Endothelial cell (in vitro differentiated cells): ENCODE measurements at regions not wholly inside any gene's neighbourhood (a gene's known extent, or its start where the extent isn't known, plus 50 kb on each side); places are given as distances from the start of the nearest gene placed in this dataset.

Experiments used
- DNase-seq: peaks from one replicate; pipeline ENCODE4 v3.0.0; 2021; ENCODE audit warnings: low spot score
- H3K27ac Mint-ChIP-seq: one replicate; pipeline ENCODE4 v1.8.0; 2021; ENCODE audit warnings: mixed read lengths, inconsistent platforms; ENCODE audit not compliant: unreplicated experiment
- H3K27me3 Mint-ChIP-seq: one replicate; pipeline ENCODE4 v1.8.0; 2021; ENCODE audit warnings: mild to moderate bottlenecking, moderate library complexity, mixed read lengths, inconsistent platforms; ENCODE audit not compliant: unreplicated experiment
- H3K36me3 Mint-ChIP-seq: one replicate; pipeline ENCODE4 v1.8.0; 2021; ENCODE audit warnings: mild to moderate bottlenecking, low read depth, mixed read lengths, inconsistent platforms; ENCODE audit not compliant: unreplicated experiment
- H3K4me1 Mint-ChIP-seq: one replicate; pipeline ENCODE4 v1.8.0; 2021; ENCODE audit warnings: mild to moderate bottlenecking, mixed read lengths, inconsistent platforms; ENCODE audit not compliant: unreplicated experiment
- H3K4me3 Mint-ChIP-seq: one replicate; pipeline ENCODE4 v1.8.0; 2021; ENCODE audit warnings: mild to moderate bottlenecking, mixed read lengths, inconsistent platforms; ENCODE audit not compliant: unreplicated experiment
- H3K9me3 Mint-ChIP-seq: one replicate; pipeline ENCODE4 v1.8.0; 2021; ENCODE audit warnings: mixed read lengths, inconsistent platforms; ENCODE audit not compliant: unreplicated experiment
- TF ChIP-seq, protein P1 (sequence below): fragments of 200-600 bp; sonication (generic); IDR thresholded peaks from one replicate; pipeline ENCODE4 v1.5.0; 2021; ENCODE audit warnings: antibody characterized with exemption; ENCODE audit not compliant: unreplicated experiment

DNA sequence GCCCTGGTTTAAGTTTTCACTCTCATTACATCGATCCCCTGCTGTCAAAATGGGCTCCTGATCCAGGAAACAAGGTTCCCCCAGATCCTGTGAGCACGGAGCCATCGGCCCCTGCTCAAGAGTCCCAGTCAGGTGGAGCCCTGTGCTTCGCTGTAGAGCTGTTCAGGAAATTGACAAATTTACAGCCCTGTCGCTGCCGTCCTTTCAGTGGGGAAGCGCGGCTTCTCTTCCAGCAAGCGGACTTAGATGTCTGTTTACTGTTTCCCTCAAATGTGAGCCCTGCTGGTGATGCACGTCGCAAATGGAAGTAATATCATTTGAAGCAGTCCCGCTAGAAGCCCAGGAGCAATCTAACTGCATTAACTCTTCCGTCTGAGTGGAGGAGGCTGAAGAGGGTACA is 760.9 kb upstream of the WWC1 start:
- TF ChIP-seq, protein P1, sequence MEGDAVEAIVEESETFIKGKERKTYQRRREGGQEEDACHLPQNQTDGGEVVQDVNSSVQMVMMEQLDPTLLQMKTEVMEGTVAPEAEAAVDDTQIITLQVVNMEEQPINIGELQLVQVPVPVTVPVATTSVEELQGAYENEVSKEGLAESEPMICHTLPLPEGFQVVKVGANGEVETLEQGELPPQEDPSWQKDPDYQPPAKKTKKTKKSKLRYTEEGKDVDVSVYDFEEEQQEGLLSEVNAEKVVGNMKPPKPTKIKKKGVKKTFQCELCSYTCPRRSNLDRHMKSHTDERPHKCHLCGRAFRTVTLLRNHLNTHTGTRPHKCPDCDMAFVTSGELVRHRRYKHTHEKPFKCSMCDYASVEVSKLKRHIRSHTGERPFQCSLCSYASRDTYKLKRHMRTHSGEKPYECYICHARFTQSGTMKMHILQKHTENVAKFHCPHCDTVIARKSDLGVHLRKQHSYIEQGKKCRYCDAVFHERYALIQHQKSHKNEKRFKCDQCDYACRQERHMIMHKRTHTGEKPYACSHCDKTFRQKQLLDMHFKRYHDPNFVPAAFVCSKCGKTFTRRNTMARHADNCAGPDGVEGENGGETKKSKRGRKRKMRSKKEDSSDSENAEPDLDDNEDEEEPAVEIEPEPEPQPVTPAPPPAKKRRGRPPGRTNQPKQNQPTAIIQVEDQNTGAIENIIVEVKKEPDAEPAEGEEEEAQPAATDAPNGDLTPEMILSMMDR, result no peak
- no peak for DNase-seq
- H3K27me3 Mint-ChIP-seq, result no peaks in the 10 kb centered on the region
- H3K9me3 Mint-ChIP-seq, result no peaks in the 10 kb centered on the region
- H3K36me3 Mint-ChIP-seq, result no peaks in the 10 kb centered on the region
- no peak overlapping the region for H3K27ac Mint-ChIP-seq
- H3K4me1 Mint-ChIP-seq, result no peaks in the 10 kb centered on the region
- no peak overlapping the region for H3K4me3 Mint-ChIP-seq

DNA sequence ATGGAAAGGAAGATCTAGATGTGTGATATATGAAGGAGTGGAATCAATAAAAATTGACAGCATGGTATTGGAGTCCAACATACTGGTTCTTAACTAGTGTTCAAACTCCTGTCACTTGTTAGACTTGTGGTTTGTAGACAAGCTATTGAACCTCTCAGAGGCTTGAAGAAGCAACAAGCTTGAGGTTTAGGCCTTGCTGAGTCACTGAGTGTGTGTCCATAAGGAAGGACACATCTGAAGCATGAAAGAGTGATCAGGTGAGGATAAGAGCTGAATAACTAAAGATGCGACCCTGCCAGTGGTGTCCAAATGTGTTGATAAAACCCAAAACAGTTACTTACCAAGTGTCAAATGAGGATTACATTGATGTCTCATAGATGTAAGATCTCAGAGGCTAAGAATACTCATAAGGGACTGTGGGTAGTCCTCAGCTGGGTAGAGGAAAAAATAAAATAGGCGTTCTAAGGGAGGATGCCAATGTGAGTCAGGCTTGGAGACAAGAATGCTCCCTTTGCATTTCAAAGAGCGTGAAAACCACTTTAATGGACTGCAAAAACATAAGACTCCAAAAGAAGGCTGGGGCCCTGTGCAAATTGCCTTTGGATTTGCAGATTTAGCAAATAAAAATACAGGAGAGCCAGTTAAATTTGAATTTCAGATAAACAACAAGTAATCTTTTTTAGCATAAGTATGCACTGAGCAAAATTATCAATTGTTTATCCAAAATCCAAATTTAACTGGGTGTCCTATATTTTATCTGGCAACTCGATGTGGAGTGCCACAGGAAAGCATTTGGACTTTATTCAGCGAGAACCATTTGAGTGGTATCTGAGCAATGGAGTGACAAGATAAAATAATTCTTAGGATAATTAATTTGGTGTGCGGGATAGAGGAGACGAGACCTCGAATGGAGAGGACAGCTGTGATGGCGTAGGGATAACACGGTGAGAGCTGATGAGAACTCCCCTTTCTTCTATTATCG is 757.3 kb upstream of the WWC1 start:
- H3K36me3 Mint-ChIP-seq, result no peaks in the 10 kb centered on the region
- no peaks in the 10 kb centered on the region for H3K27me3 Mint-ChIP-seq
- H3K27ac Mint-ChIP-seq, result no peak overlapping the region
- no peaks in the 10 kb centered on the region for H3K9me3 Mint-ChIP-seq
- no peaks in the 10 kb centered on the region for H3K4me1 Mint-ChIP-seq
- no peak for DNase-seq
- TF ChIP-seq, protein P1, result no peak
- no peak overlapping the region for H3K4me3 Mint-ChIP-seq

DNA sequence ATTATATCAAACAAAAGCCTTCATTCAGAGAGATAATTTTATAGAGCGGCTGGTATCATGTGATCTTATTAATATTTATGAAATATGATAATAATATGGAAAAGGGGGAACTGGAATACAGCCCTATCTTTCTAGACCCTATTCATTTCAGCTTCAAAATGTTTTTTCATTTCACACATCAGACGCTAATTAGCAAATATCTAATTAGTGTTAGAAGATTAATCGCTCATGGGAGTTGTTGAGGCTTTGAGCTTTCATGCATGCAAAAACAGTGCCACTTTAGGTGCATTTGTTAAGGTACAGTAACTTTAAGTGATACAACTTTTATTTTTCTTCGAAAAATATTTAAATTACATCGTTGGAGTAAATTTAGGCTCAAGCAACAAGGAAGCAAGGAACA is 751.7 kb upstream of the WWC1 start:
- Mint-ChIP-seq H3K27me3 (no peaks in the 10 kb centered on the region), H3K9me3 (no peaks in the 10 kb centered on the region), H3K27ac (no peak overlapping the region), H3K36me3 (no peaks in the 10 kb centered on the region), H3K4me3 (no peak overlapping the region), H3K4me1 (no peaks in the 10 kb centered on the region)
- no peak for DNase-seq
- TF ChIP-seq, protein P1, result no peak

DNA sequence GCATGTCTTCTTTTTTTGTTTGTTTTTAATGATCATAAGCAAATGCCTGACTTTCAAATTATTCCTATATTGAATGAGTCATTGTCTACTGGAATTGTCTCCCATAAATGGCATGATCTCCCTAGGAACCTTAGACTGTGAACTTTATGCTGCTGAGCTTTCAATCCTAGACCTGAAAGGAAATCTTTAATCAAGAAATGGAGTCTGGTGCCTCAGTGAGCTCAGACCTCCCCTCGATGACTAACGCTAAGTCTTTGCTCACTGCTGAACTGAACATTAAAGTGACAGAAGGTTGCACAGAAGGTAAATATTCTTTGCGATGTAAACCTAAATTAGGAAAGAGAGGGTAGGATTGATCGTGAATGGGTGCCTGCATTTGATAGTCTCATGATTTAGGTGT is 745.2 kb upstream of the WWC1 start:
- TF ChIP-seq, protein P1, result no peak
- H3K27me3 Mint-ChIP-seq, result no peaks in the 10 kb centered on the region
- DNase-seq, result no peak
- no peaks in the 10 kb centered on the region for H3K36me3 Mint-ChIP-seq
- H3K27ac Mint-ChIP-seq, result no peak overlapping the region
- no peaks in the 10 kb centered on the region for H3K4me1 Mint-ChIP-seq
- no peak overlapping the region for H3K4me3 Mint-ChIP-seq
- no peaks in the 10 kb centered on the region for H3K9me3 Mint-ChIP-seq

DNA sequence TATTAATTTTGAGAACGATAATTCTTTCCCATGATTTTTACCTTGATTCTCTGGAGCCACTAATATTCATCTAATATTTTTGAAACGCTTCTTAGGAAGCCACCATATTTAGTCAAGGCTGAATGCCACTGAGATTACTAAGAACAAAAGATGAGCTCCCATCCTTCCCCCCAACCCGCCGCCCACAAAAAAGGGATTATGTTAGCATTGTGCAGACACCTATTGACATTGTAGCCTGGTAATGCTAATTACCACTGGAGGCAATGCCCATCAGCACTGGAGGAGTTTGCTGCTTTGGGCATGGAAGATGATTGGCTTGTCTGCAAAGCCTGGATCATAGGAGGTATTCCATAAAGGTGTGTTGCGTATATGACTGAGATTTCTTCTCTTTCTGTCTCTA is 739.1 kb upstream of the WWC1 start:
- H3K4me1 Mint-ChIP-seq, result no peaks in the 10 kb centered on the region
- H3K27me3 Mint-ChIP-seq, result no peaks in the 10 kb centered on the region
- no peak overlapping the region for H3K27ac Mint-ChIP-seq
- no peaks in the 10 kb centered on the region for H3K9me3 Mint-ChIP-seq
- no peak for DNase-seq
- H3K36me3 Mint-ChIP-seq, result no peaks in the 10 kb centered on the region
- TF ChIP-seq, protein P1, result no peak
- H3K4me3 Mint-ChIP-seq, result no peak overlapping the region
